HG02852 (cell line): ENCODE measurements at regions not wholly inside any gene's neighbourhood (a gene's known extent, or its start where the extent isn't known, plus 50 kb on each side); places are given as distances from the start of the nearest gene placed in this dataset.
"Not testable (repeated sequence)": the region's sequence is repeated elsewhere in the genome, so short reads cannot be mapped to it uniquely, and the experiment has no call there.

Experiments used
- ATAC-seq: cut with Tn5 transposase; IDR thresholded peaks from one replicate; pipeline ENCODE4 v1.9.1; 2021; ENCODE audit warnings: mild to moderate bottlenecking, moderate library complexity; ENCODE audit not compliant: unreplicated experiment

- ATAC-seq: no peak
Measured at GRCh38 chr3:159748425-159748824, 240.2 kb upstream of the IL12A start.

DNA sequence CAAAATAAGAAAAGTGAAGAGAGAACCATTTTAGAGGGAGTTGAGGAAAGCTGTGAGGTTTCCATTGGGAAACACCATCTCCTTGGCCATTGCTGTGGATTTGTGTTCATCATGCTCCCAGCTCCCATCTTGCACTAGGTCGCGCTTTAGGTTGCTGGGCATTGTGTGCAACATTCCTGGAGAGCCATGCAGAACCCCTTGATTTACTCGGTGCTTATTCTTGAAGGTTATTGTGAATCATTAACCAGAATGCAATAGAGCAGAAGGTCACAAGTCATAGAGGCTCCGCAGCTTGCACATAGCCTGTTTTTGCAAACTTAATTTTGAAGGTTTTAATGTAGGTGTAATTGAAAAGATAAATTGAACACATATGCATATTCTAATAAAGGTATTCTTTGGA is 239.2 kb upstream of the IL12A start:
- ATAC-seq: no peak

DNA sequence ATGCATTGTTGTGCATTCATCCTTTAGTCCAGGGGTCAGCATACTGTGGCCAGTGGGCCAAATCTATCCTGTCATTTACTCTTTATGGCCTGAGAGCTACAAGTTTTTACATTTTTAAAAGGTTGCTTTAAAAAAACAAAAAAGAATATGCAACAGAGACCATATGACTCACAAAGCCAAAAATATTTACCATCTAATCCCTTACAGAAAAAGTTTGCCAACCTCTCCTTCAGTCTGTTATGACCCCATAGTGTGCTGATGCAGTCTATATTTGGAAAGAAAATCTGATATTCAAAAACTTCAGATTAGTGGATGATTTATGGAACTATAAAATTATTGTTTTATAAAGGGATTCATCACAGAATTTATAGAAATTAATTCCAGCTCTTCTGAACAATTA is 237.5 kb upstream of the IL12A start:
- ATAC-seq: no peak

- no peak for ATAC-seq
Measured at GRCh38 chr3:159751752-159752151, 236.9 kb upstream of the IL12A start.

GRCh38 chr3:159756279-159757207 is 232.1 kb upstream of the IL12A start:
- not testable (repeated sequence) for ATAC-seq

- ATAC-seq: no peak
Measured at GRCh38 chr3:159757341-159758060, 231.1 kb upstream of the IL12A start.

- ATAC-seq: no peak
Measured at GRCh38 chr3:159760046-159760445, 228.6 kb upstream of the IL12A start.

- ATAC-seq: no peak
Measured at GRCh38 chr3:159761369-159761768, 227.3 kb upstream of the IL12A start.

DNA sequence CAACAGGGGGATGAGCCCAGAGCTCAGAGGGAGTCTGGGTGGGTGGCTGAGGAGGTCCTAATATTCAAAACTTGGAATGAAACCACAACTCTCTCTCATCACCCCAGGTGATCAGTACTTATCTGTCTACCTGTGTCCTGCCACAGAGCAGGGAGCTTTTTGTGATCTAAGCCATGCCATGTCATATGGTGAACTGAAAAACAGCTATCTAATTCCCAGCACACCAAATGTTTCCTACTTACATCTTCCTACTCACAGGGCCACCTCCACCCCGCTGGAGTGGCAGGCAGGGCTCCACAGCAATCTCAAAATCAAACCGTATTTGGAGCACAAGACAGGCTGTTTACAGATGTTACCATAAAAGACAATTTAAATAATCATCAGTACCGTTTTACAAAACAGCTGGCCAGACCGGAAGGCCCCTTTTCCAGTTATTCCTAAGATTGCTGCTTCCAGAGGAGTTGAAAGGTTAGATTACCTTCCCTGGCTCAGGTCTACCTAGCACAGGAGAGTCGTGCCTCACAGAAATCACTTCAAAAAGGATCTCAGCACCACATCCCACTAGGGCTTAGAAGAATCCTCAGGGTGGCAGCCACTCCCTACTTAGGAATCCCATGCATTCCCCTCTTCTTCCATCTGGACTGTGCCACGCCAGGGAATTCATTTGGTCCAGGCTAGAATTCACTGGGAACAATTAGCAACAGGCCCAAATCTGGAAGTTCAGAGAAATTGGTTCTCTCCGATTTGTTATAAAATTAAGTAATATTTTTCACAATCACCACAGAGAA is 226.6 kb upstream of the IL12A start:
- no peak for ATAC-seq

- ATAC-seq: peak; percentile 41
Measured at GRCh38 chr3:159763011-159763601, 225.5 kb upstream of the IL12A start.

GRCh38 chr3:159763602-159764489 is 224.8 kb upstream of the IL12A start:
- ATAC-seq: peak; percentile 60

DNA sequence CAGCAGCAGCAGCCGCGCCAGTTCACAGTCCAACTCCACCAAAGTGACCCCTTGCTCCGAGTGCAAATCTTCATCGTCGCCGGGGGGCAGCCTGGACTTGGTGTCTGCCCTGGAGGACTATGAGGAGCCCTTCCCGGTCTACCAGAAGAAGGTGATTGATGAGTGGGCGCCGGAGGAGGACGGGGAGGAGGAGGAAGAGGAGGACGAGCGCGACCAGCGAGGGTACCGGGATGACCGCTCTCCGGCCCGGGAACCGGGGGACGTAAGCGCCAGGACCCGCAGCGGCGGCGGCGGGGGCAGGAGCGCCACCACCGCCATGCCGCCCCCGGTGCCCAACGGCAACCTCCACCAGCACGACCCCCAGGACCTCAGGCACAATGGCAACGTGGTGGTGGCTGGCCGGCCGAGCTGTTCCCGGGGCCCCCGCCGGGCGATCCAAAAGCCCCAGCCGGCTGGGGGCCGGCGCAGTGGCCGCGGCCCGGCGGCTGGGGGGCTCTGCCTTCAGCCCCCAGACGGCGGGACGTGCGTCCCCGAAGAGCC is 224.1 kb upstream of the IL12A start:
- ATAC-seq: no peak

- ATAC-seq: no peak
Measured at GRCh38 chr3:159765030-159765859, 223.4 kb upstream of the IL12A start.

GRCh38 chr3:159765860-159766294 is 222.8 kb upstream of the IL12A start:
- no peak for ATAC-seq

- ATAC-seq: no peak
Measured at GRCh38 chr3:159766563-159767185, 222.0 kb upstream of the IL12A start.

- no peak for ATAC-seq
Measured at GRCh38 chr3:159770998-159771397, 217.6 kb upstream of the IL12A start.

- ATAC-seq: no peak
Measured at GRCh38 chr3:159771865-159772611, 216.6 kb upstream of the IL12A start.

- no peak for ATAC-seq
Measured at GRCh38 chr3:159773706-159774105, 214.9 kb upstream of the IL12A start.
